ENCODE measurements at regions not wholly inside any gene's neighbourhood (a gene's known extent, or its start where the extent isn't known, plus 50 kb on each side); places are given as distances from the start of the nearest gene placed in this dataset.
A peak's percentile ranks its signal among the peaks of the same experiment; 100 is the strongest.
"Not testable (repeated sequence)": the region's sequence is repeated elsewhere in the genome, so short reads cannot be mapped to it uniquely, and the experiment has no call there.

- no peak overlapping the region for H3K4me3 ChIP-seq (ENCODE audit: low read length)
- no peak for TF ChIP-seq CTCF (IDR thresholded peaks at IDR 0.05; ENCODE audit: insufficient read depth, low read depth, low read length, missing control alignments)
- no peak for DNase-seq (ENCODE audit: low read depth)
Measured at GRCh38 chr3:95718168-95718567, 1096.2 kb upstream of the EPHA6 start.

GRCh38 chr3:95719481-95719880 is 1094.9 kb upstream of the EPHA6 start:
- no peak overlapping the region for H3K4me3 ChIP-seq (ENCODE audit: low read length)
- no peak for DNase-seq (ENCODE audit: low read depth)
- TF ChIP-seq CTCF (IDR thresholded peaks at IDR 0.05; ENCODE audit: insufficient read depth, low read depth, low read length, missing control alignments): no peak

GRCh38 chr3:95721938-95722337 is 1092.5 kb upstream of the EPHA6 start:
- TF ChIP-seq CTCF (IDR thresholded peaks at IDR 0.05; ENCODE audit: insufficient read depth, low read depth, low read length, missing control alignments): no peak
- DNase-seq (ENCODE audit: low read depth): peak; percentile 43
- H3K4me3 ChIP-seq (ENCODE audit: low read length): no peak overlapping the region

- no peak for DNase-seq (ENCODE audit: low read depth)
- TF ChIP-seq CTCF (IDR thresholded peaks at IDR 0.05; ENCODE audit: insufficient read depth, low read depth, low read length, missing control alignments): no peak
- H3K4me3 ChIP-seq (ENCODE audit: low read length): no peak overlapping the region
Measured at GRCh38 chr3:95725770-95726169, 1088.6 kb upstream of the EPHA6 start.

GRCh38 chr3:95731753-95732152 is 1082.6 kb upstream of the EPHA6 start:
- TF ChIP-seq CTCF (IDR thresholded peaks at IDR 0.05; ENCODE audit: insufficient read depth, low read depth, low read length, missing control alignments): no peak
- no peak overlapping the region for H3K4me3 ChIP-seq (ENCODE audit: low read length)
- peak; percentile 2 for DNase-seq (ENCODE audit: low read depth)

- no peak for TF ChIP-seq CTCF (IDR thresholded peaks at IDR 0.05; ENCODE audit: insufficient read depth, low read depth, low read length, missing control alignments)
- no peak for DNase-seq (ENCODE audit: low read depth)
- no peak overlapping the region for H3K4me3 ChIP-seq (ENCODE audit: low read length)
Measured at GRCh38 chr3:95733336-95733735, 1081.1 kb upstream of the EPHA6 start.

GRCh38 chr3:95738045-95738444 is 1076.3 kb upstream of the EPHA6 start:
- no peak for DNase-seq (ENCODE audit: low read depth)
- H3K4me3 ChIP-seq (ENCODE audit: low read length): no peak overlapping the region
- no peak for TF ChIP-seq CTCF (IDR thresholded peaks at IDR 0.05; ENCODE audit: insufficient read depth, low read depth, low read length, missing control alignments)

GRCh38 chr3:95744896-95745295 is 1069.5 kb upstream of the EPHA6 start:
- H3K4me3 ChIP-seq (ENCODE audit: low read length); DNase-seq (ENCODE audit: low read depth): not testable (repeated sequence)

Data from epithelial cell of esophagus (primary cell).